GM12892 (cell line): ENCODE measurements at regions not wholly inside any gene's neighbourhood (a gene's known extent, or its start where the extent isn't known, plus 50 kb on each side); places are given as distances from the start of the nearest gene placed in this dataset.

Source experiments
- POLR2A ChIP-seq: IDR thresholded peaks from 2 replicates; pipeline ENCODE4 v1.6.1; 2011; ENCODE audit warnings: low read depth, low read length, control low read depth
- POLR2AphosphoS5 ChIP-seq: IDR thresholded peaks from 2 replicates; pipeline ENCODE4 v1.6.1; 2011; ENCODE audit warnings: low read depth, low read length, control low read depth
- TAF1 ChIP-seq: IDR thresholded peaks from 2 replicates; pipeline ENCODE4 v1.6.1; 2011; ENCODE audit warnings: low read depth, mild to moderate bottlenecking, control low read depth, low read length, borderline replicate concordance

DNA sequence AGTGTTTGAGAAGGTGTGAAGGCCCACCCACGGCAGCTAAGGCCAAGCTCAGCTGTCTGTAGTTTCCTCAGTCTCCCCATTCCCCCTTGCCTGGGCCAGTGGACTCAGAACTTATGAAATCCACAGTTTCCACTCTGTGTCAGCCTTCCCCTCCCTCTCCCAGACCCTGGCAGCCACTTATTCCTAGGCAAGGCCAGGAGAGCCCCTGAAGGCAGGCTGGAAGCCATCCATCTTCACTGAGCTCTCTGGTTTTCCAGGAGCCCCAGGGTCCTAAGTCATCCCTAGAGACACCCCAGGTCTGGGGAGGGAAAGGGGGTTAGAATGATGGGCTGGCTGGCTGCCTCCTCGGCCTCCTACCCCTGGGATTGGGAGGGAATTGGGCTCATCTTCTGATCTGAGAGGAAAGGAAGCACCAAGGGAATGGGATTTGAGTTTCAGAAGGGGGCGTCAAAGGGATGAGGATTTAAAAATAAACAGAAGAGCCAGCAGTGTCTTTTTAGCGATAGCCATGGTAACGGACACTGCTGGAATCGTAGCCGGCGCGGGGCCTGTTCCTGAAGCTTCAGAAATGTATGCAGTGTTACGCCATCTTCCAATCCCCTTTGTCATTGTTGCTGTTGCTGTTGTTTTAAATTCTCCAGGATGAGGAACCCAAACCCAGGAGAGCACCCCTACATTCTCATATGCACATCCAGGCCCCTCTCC, 561.1 kb upstream of the CADM1 start:
- TF ChIP-seq POLR2AphosphoS5 (no peak), TAF1 (no peak), POLR2A (no peak)
